ENCODE measurements at regions not wholly inside any gene's neighbourhood (a gene's known extent, or its start where the extent isn't known, plus 50 kb on each side); places are given as distances from the start of the nearest gene placed in this dataset.

Small RNA genes lying in the stretch of these regions (small RNA-seq; reads per million reads assigned to genes)
- gene AL353747.1 = 0 reads per million in 2 experiments

Measured in SK-MEL-5 (cell line).